Tibial nerve (tissue), 4 donors: ENCODE measurements at regions not wholly inside any gene's neighbourhood (a gene's known extent, or its start where the extent isn't known, plus 50 kb on each side); places are given as distances from the start of the nearest gene placed in this dataset.

Experiments
- DNase-seq, 2 donors: peaks; one replicate each; pipeline ENCODE4 v3.0.0-alpha.2; 2019; ENCODE audit warnings: low spot score in 2 of 2
- H3K27ac ChIP-seq, 4 donors: fragments of 200-600 bp; sonication (generic) in 3 of 4; one replicate each; pipeline ENCODE4 v1.5.1; 2017 to 2019; ENCODE audit warnings: mild to moderate bottlenecking in 1 of 4
- H3K27me3 ChIP-seq, 2 donors: fragments of 200-600 bp; sonication (generic) in 1 of 2; one replicate each; pipeline versions ENCODE4 v1.5.1 to v1.6.0; 2017 to 2019
- H3K36me3 ChIP-seq, 3 donors: fragments of 200-600 bp; sonication (generic); one replicate each; pipeline ENCODE4 v1.5.1; 2018 to 2019
- H3K4me1 ChIP-seq, 4 donors: fragments of 200-600 bp; sonication (generic) in 3 of 4; one replicate each; pipeline ENCODE4 v1.5.1; 2017 to 2019
- H3K4me3 ChIP-seq, 4 donors: fragments of 200-600 bp; sonication (generic) in 3 of 4; one replicate each; pipeline ENCODE4 v1.5.1; 2017 to 2019; ENCODE audit warnings: mild to moderate bottlenecking in 1 of 4, moderate library complexity in 1 of 4
- H3K9me3 ChIP-seq, 4 donors: fragments of 200-600 bp; sonication (generic) in 3 of 4; one replicate each; pipeline ENCODE4 v1.5.1; 2017 to 2019
- CTCF ChIP-seq, 5 experiments: fragments of 200-600 bp in 3 of 5; fragments of 450-650 bp in 2 of 5; sonication (generic) in 3 of 5; IDR thresholded peaks; one replicate each; pipeline ENCODE4 v1.5.1; 2016 to 2019; ENCODE audit warnings: antibody characterized with exemption in 5 of 5, mild to moderate bottlenecking in 3 of 5, moderate library complexity in 2 of 5
- EP300 ChIP-seq, 2 donors: sonication (generic); formaldehyde crosslinking; IDR thresholded peaks; one replicate each; pipeline ENCODE4 v1.6.1; 2017; ENCODE audit warnings: antibody characterized with exemption in 2 of 2, mild to moderate bottlenecking in 1 of 2
- POLR2A ChIP-seq, 2 donors: fragments of 450-650 bp; IDR thresholded peaks; one replicate each; pipeline ENCODE4 v1.6.1; 2017; ENCODE audit warnings: antibody characterized with exemption in 2 of 2, mild to moderate bottlenecking in 2 of 2, moderate library complexity in 2 of 2
- WGBS, 2 donors: methylation state at CpG; one replicate each; pipeline ENCODE4 v1.1.5; 2018; 5-methylcytosine and 5-hydroxymethylcytosine counted together

GRCh38 chr20:51129147-51129776, 106.4 kb upstream of the KCNG1 start:
- Histone ChIP-seq H3K4me3 (no peak overlapping the region), H3K27ac (no peak overlapping the region), H3K4me1 (no peaks in the 10 kb centered on the region), H3K36me3 (no peaks in the 10 kb centered on the region), H3K27me3 (no peaks in the 10 kb centered on the region), H3K9me3 (no peaks in the 10 kb centered on the region)
- no peak for TF ChIP-seq CTCF (IDR thresholded peaks at IDR 0.05)
- no peak for TF ChIP-seq POLR2A (IDR thresholded peaks at IDR 0.05)
- no peak for TF ChIP-seq EP300 (IDR thresholded peaks at IDR 0.05)
- DNase-seq: no peak
- WGBS, 2 donors: 52 to 54% methylated on average over 7 of the region's 7 CpGs

- Histone ChIP-seq H3K4me3 (no peak overlapping the region), H3K9me3 (no peaks in the 10 kb centered on the region)
- WGBS, 2 donors: 63 to 70% methylated on average over 4 of the region's 4 CpGs
Observed at GRCh38 chr20:51128198-51128597, 105.3 kb upstream of the KCNG1 start.

GRCh38 chr20:51127713-51128112, 104.8 kb upstream of the KCNG1 start:
- Histone ChIP-seq H3K27me3 (no peaks in the 10 kb centered on the region), H3K4me1 (no peaks in the 10 kb centered on the region), H3K4me3 (no peak overlapping the region), H3K36me3 (no peaks in the 10 kb centered on the region), H3K9me3 (no peaks in the 10 kb centered on the region), H3K27ac (no peak overlapping the region)
- WGBS, 2 donors: 81 to 88% methylated on average over 4 of the region's 4 CpGs
- DNase-seq: no peak
- TF ChIP-seq EP300 (IDR thresholded peaks at IDR 0.05): no peak
- no peak for TF ChIP-seq POLR2A (IDR thresholded peaks at IDR 0.05)
- no peak for TF ChIP-seq CTCF (IDR thresholded peaks at IDR 0.05)

More at GRCh38 chr20:51128198-51128597, 105.3 kb upstream of the KCNG1 start:
- Histone ChIP-seq H3K4me1 (no peaks in the 10 kb centered on the region), H3K27ac (no peak overlapping the region), H3K36me3 (no peaks in the 10 kb centered on the region), H3K27me3 (no peaks in the 10 kb centered on the region)
- DNase-seq: no peak
- TF ChIP-seq EP300 (IDR thresholded peaks at IDR 0.05): no peak
- TF ChIP-seq POLR2A (IDR thresholded peaks at IDR 0.05): no peak
- TF ChIP-seq CTCF (IDR thresholded peaks at IDR 0.05): no peak

GRCh38 chr20:51126337-51126736, 103.4 kb upstream of the KCNG1 start:
- Histone ChIP-seq H3K4me1 (no peaks in the 10 kb centered on the region), H3K27me3 (peaks cover 0 to under 1% of the 10 kb centered on the region in 2 donors), H3K9me3 (no peaks in the 10 kb centered on the region), H3K36me3 (no peaks in the 10 kb centered on the region), H3K27ac (no peak overlapping the region), H3K4me3 (no peak overlapping the region)
- TF ChIP-seq EP300 (IDR thresholded peaks at IDR 0.05) (no peak), POLR2A (IDR thresholded peaks at IDR 0.05) (no peak), CTCF (IDR thresholded peaks at IDR 0.05) (no peak)
- 81 to 83% methylated on average over 3 of the region's 3 CpGs for WGBS, 2 donors
- DNase-seq: no peak

GRCh38 chr20:51125780-51126179, 102.9 kb upstream of the KCNG1 start:
- H3K27me3 ChIP-seq: peaks cover 0 to 5% of the 10 kb centered on the region in 2 donors
- 74 to 76% methylated on average over 4 of the region's 4 CpGs for WGBS, 2 donors
- no peak overlapping the region for H3K27ac ChIP-seq
- no peak for TF ChIP-seq EP300 (IDR thresholded peaks at IDR 0.05)
- TF ChIP-seq POLR2A (IDR thresholded peaks at IDR 0.05): no peak
- no peak for TF ChIP-seq CTCF (IDR thresholded peaks at IDR 0.05)
- no peaks in the 10 kb centered on the region for H3K4me1 ChIP-seq
- DNase-seq: no peak
- H3K9me3 ChIP-seq: no peaks in the 10 kb centered on the region
- H3K36me3 ChIP-seq: no peaks in the 10 kb centered on the region
- no peak overlapping the region for H3K4me3 ChIP-seq
